Activated effector memory CD4-positive, alpha-beta T cell treated with Interleukin-2 at 50 U/mL for 16 hours (primary cell): ENCODE measurements at regions not wholly inside any gene's neighbourhood (a gene's known extent, or its start where the extent isn't known, plus 50 kb on each side); places are given as distances from the start of the nearest gene placed in this dataset.
"Not testable (repeated sequence)": the region's sequence is repeated elsewhere in the genome, so short reads cannot be mapped to it uniquely, and the experiment has no call there.

Experiments
- DNase-seq: peaks from one replicate; pipeline ENCODE4 v3.0.0-alpha.2; 2020

GRCh38 chr7:69311489-69311888 lies 286.8 kb upstream of the AUTS2 start:
- no peak for DNase-seq

- not testable (repeated sequence) for DNase-seq
Measured at GRCh38 chr7:69313852-69314251, 284.4 kb upstream of the AUTS2 start.

- no peak for DNase-seq
Measured at GRCh38 chr7:69318794-69319193, 279.5 kb upstream of the AUTS2 start.

GRCh38 chr7:69328516-69328915 lies 269.8 kb upstream of the AUTS2 start:
- DNase-seq = no peak

GRCh38 chr7:69334701-69335100 lies 263.6 kb upstream of the AUTS2 start:
- DNase-seq = no peak

- DNase-seq = no peak
Measured at GRCh38 chr7:69335331-69335730, 262.9 kb upstream of the AUTS2 start.

GRCh38 chr7:69336976-69337375 lies 261.3 kb upstream of the AUTS2 start:
- no peak for DNase-seq

GRCh38 chr7:69338144-69338543 lies 260.1 kb upstream of the AUTS2 start:
- DNase-seq = no peak

- DNase-seq = no peak
Measured at GRCh38 chr7:69341288-69341687, 257.0 kb upstream of the AUTS2 start.

GRCh38 chr7:69342154-69342884 lies 256.0 kb upstream of the AUTS2 start:
- no peak for DNase-seq

- DNase-seq = no peak
Measured at GRCh38 chr7:69349291-69349690, 249.0 kb upstream of the AUTS2 start.

GRCh38 chr7:69358163-69358821 lies 240.0 kb upstream of the AUTS2 start:
- no peak for DNase-seq

- DNase-seq = no peak
Measured at GRCh38 chr7:69359003-69359700, 239.1 kb upstream of the AUTS2 start.

GRCh38 chr7:69360913-69361312 lies 237.4 kb upstream of the AUTS2 start:
- DNase-seq = no peak

GRCh38 chr7:69363136-69363535 lies 235.1 kb upstream of the AUTS2 start:
- no peak for DNase-seq

- no peak for DNase-seq
Measured at GRCh38 chr7:69364813-69365643, 233.2 kb upstream of the AUTS2 start.

GRCh38 chr7:69365651-69366192 lies 232.6 kb upstream of the AUTS2 start:
- no peak for DNase-seq

GRCh38 chr7:69367780-69368179 lies 230.5 kb upstream of the AUTS2 start:
- no peak for DNase-seq

- DNase-seq = no peak
Measured at GRCh38 chr7:69373171-69374043, 224.9 kb upstream of the AUTS2 start.

- no peak for DNase-seq
Measured at GRCh38 chr7:69374044-69374425, 224.2 kb upstream of the AUTS2 start.

GRCh38 chr7:69377191-69377590 lies 221.1 kb upstream of the AUTS2 start:
- no peak for DNase-seq
